SK-N-SH (cell line): ENCODE measurements at regions not wholly inside any gene's neighbourhood (a gene's known extent, or its start where the extent isn't known, plus 50 kb on each side); places are given as distances from the start of the nearest gene placed in this dataset.

Experiments used
- EP300 ChIP-seq, 2 experiments: IDR thresholded peaks; 2 replicates each; pipeline versions ENCODE4 v1.4.0 to v1.6.1; 2012; ENCODE audit warnings: borderline replicate concordance in 1 of 2, low read depth in 1 of 2, low read length in 1 of 2
- EZH2phosphoT487 ChIP-seq: fragments of 200-600 bp; sonication (generic); IDR thresholded peaks from 2 replicates; pipeline ENCODE4 v1.6.1; 2017; ENCODE audit warnings: low read depth, mixed run types, mild to moderate bottlenecking, antibody characterized with exemption, moderate library complexity, borderline replicate concordance
- FOXM1 ChIP-seq: IDR thresholded peaks from 2 replicates; pipeline ENCODE4 v1.4.0; 2012; ENCODE audit warnings: low read depth, mild to moderate bottlenecking
- GATA2 ChIP-seq: sonication (generic); formaldehyde crosslinking; IDR thresholded peaks from 2 replicates; pipeline ENCODE4 v1.5.0; 2020; ENCODE audit warnings: mild to moderate bottlenecking, missing genetic modification reagents
- JUND ChIP-seq: IDR thresholded peaks from 2 replicates; pipeline ENCODE4 v1.4.0; 2012
- POLR2AphosphoS5 ChIP-seq: IDR thresholded peaks from 2 replicates; pipeline ENCODE4 v1.6.1; 2012; ENCODE audit warnings: low read depth, low read length
- REST ChIP-seq: IDR thresholded peaks from 2 replicates; pipeline ENCODE4 v1.6.1; 2012; ENCODE audit warnings: mild to moderate bottlenecking, low read depth, low read length, moderate library complexity
- USF1 ChIP-seq: IDR thresholded peaks from 2 replicates; pipeline ENCODE4 v1.4.0; 2012; ENCODE audit warnings: low read depth, borderline replicate concordance
- TF ChIP-seq, protein P1 (sequence below): fragments of 200-600 bp; sonication (generic); IDR thresholded peaks from 2 replicates; pipeline ENCODE4 v1.6.1; 2017; ENCODE audit warnings: antibody characterized with exemption, mild to moderate bottlenecking, moderate library complexity
- TF ChIP-seq, protein P2 (sequence below): IDR thresholded peaks from 2 replicates; pipeline ENCODE4 v1.4.0; 2012; ENCODE audit warnings: low read depth

DNA sequence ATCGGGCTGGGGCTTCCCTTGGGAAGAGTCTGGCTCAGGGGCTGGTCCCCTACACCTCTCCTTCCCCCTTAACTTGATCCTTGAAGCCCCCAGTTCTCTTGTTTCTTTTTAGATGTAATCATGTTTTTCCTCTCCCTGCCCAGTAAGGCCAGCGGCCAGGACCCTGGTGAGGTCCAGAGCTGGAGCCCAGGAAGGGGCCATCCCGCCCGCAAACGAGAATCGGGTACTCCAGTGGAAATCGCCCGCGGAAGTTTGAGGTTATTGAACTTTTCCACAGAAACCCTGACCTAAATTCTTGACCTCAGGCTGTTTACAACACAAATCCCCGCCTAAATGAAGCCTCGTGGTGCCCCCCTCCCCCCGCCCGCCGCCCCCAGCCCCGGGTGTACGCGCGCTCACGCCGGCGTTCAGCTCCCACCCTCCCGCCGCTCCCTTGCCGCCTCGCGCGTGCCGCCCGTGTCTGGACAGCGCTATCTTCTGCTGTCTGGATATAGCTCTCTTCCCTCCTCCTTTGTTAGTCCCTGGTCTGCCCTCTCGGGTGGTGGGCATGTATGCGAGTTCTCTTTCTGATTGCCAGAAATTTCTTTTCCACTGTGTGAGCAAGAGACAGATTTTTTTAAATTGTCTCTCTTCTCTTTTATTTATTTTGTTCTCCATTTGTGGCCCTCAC lies 165.9 kb upstream of the CACNA1E start:
- TF ChIP-seq, protein P1, sequence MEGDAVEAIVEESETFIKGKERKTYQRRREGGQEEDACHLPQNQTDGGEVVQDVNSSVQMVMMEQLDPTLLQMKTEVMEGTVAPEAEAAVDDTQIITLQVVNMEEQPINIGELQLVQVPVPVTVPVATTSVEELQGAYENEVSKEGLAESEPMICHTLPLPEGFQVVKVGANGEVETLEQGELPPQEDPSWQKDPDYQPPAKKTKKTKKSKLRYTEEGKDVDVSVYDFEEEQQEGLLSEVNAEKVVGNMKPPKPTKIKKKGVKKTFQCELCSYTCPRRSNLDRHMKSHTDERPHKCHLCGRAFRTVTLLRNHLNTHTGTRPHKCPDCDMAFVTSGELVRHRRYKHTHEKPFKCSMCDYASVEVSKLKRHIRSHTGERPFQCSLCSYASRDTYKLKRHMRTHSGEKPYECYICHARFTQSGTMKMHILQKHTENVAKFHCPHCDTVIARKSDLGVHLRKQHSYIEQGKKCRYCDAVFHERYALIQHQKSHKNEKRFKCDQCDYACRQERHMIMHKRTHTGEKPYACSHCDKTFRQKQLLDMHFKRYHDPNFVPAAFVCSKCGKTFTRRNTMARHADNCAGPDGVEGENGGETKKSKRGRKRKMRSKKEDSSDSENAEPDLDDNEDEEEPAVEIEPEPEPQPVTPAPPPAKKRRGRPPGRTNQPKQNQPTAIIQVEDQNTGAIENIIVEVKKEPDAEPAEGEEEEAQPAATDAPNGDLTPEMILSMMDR: no peak
- no peak for TF ChIP-seq REST
- TF ChIP-seq FOXM1: no peak
- no peak for TF ChIP-seq GATA2 (CRISPR knock-in tag)
- TF ChIP-seq, protein P2, sequence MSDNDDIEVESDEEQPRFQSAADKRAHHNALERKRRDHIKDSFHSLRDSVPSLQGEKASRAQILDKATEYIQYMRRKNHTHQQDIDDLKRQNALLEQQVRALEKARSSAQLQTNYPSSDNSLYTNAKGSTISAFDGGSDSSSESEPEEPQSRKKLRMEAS: no peak
- TF ChIP-seq EZH2phosphoT487: no peak
- no peak for TF ChIP-seq JUND
- TF ChIP-seq USF1: no peak
- no peak for TF ChIP-seq POLR2AphosphoS5
- no peak for TF ChIP-seq EP300 (IDR thresholded peaks at IDR 0.05; ENCODE audit: borderline replicate concordance in 1 of 2, low read depth in 1 of 2, low read length in 1 of 2)
